Inflammatory macrophage treated with lipopolysaccharide for 4 hours (primary cell): ENCODE measurements at regions not wholly inside any gene's neighbourhood (a gene's known extent, or its start where the extent isn't known, plus 50 kb on each side); places are given as distances from the start of the nearest gene placed in this dataset.

Experiments used
- DNase-seq: peaks from one replicate; pipeline ENCODE4 v3.0.0-alpha.2; 2020

DNA sequence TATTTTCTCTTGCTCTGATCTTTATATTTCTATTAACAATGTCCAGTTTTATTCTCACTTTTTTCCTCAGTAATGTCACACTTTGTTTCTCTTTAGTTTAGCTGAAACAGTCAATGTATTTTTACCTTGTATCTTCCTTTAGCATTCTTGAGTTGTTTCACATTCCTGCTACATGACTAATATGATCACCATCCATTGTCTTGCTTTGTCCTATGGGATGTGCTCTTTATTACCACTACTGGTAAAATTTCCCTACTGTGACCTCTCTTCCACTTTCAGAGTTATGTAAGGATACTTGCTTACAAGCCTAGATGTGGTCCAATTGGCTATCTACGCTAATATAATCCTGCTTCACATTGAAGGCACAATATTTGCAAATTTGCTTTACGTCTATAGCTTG is 457.9 kb downstream of the PIK3C3 start:
- no peak for DNase-seq

- DNase-seq = no peak
Measured at GRCh38 chr18:42413870-42414269, 458.8 kb downstream of the PIK3C3 start.

- DNase-seq = no peak
Measured at GRCh38 chr18:42414756-42415454, 459.9 kb downstream of the PIK3C3 start.

DNA sequence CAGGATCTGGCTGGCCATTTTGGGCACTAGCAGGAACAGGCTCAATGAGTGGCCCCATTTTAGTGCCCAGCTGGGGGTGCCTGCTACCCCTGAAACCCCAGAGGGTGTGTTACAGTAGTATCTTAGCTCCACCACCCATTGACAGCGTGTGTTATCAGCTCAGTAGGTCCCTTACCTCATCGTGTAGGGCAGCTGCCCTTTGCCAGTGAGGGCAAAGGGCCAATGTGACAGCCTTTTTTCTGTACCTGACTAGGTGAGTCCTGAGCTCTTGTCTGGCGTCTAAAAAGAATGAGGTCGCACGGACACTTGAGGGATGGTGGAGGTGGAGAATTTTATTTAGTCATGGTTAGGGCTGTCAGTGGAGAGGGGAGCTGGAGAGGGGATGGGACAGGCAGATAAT is 462.2 kb downstream of the PIK3C3 start:
- no peak for DNase-seq

GRCh38 chr18:42418121-42418520 is 463.1 kb downstream of the PIK3C3 start:
- no peak for DNase-seq

GRCh38 chr18:42425025-42425424 is 470.0 kb downstream of the PIK3C3 start:
- DNase-seq = no peak

GRCh38 chr18:42426496-42427015 is 471.5 kb downstream of the PIK3C3 start:
- DNase-seq = no peak

DNA sequence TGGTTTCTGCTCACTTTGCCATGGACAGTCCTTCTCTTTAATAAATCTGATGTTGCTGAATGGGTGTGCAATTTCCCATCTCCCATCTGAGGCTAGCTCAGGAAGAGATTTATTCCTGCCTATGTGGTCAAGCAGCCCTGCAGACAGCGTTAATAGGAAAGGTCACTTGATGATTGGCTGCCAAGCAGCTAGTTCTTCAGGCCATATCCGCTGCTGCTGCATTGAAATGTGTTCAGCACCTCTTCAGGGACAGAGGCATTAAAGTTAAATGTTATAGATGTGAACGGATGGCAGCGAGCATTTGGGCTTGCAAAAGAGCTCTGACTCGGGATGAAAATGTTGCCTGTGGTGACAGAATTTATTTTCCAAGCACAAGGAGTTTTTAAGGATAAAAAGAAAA is 474.2 kb downstream of the PIK3C3 start:
- no peak for DNase-seq

DNA sequence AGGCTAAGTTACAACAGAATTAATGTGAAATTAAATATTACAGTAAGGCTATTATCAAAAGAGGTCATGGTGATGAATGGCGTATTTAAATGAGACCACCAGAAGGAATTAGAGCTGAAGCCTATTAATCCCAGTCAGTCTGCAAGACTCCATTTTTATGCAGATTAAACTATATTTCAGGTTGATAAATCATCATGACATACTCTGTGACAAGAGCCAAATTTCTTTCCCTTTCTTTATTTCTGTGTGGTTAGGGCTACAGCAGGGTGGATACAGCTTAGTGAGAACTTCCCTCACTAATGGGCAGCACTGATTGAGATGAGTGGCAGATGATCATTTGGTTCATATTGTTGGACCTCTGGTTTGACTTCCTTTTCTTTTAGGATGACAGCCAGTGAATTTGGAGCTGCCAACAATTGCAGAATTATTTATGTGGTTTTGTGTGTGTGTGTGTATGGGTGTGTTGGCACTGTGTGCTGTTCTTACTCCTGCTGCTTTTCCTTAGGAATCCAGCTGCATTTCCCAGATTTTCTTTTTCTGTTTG is 481.3 kb downstream of the PIK3C3 start:
- DNase-seq = no peak

GRCh38 chr18:42437001-42437400 is 482.0 kb downstream of the PIK3C3 start:
- DNase-seq = no peak

DNA sequence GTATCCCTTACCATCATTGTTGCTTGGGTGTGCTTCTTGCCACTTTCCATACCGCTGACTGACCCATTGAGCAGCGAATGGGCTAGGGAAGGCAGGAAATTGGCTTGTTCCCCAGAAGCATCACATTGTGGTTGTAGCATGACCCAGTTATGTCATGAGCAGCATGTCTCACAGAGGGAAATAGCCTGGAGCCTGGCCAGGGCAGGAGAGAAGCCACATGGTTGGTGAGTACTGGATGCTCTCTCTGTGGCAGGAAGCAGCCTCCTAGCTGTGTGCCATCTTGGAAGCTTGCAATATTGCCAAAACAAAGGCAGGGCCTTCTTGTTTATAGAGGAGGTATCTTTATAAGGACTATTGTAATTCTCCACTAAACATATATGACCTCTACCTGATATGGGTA is 482.6 kb downstream of the PIK3C3 start:
- no peak for DNase-seq

DNA sequence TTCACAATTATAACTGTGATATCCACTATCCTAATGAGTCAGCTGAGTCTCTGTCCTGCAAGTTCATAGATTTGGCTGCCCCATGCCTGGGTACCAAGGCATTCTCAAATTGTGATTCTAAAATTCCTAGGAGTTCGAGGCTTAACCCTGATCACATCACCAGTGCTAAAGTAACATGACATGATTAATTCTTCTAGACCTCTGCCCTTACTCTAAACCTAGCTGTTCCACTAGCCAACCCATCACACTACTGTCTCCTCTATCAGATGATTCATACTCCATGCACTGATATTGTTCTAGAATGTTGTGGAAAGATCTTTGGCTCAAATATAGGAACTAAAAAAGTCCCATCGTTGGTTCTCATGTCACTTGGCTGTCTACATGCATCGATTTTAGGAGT is 487.6 kb downstream of the PIK3C3 start:
- no peak for DNase-seq

DNA sequence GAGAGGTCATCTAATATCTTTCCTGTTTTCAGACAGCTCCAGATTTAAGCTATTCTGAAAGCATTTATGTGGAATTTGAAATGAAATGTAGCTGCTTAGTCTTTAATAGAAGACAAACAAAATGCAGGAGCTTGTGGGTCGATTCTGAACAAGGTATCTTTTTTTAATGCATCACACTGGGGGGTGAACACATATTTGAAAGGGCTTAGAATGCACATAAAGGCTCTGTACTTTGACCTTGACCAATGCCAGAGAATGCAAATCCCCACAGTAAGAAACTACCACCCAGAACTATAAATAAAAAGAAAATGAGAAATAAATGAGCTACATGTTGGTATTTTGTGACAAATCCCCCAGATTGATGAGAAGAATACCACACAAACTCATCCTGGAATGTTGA is 489.3 kb downstream of the PIK3C3 start:
- no peak for DNase-seq

- DNase-seq = no peak
Measured at GRCh38 chr18:42445359-42445758, 490.3 kb downstream of the PIK3C3 start.

DNA sequence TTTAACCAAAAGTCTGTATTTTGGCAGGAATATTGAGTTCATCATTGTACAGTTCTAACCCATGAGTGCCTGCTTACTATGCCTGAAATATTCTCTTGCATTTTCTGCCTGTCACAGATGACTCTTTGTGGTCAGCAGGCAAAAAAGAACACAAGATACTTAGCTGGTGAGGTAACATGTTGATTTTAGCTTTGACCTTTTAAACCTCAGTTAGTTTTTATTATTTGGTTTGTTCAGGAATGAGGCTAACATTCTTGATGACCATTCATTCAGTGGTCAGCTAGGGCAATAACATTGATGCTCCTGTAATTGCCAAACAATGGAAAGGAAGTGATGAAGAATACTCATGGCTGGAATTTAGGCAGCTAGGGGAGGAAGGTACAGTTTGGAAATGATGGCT is 491.2 kb downstream of the PIK3C3 start:
- no peak for DNase-seq

DNA sequence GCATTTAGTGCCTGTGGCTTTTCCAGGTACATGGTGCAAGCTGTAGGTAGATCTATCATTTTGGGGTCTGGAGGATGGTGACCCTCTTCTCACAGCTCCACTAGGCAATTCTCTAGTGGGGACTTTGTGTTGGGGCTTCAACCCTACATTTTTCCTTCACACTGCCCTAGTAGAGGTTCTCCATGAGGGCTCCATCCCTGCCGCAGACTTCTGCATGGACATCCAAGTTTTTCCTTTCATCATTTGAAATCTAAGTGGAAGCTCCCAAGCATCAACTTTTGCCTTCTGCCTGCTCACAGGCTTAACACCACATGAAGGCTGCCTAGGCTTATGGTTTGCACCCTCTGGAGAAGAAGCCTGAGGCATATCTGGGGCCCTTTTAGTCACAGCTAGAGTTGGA is 492.7 kb downstream of the PIK3C3 start:
- no peak for DNase-seq

- no peak for DNase-seq
Measured at GRCh38 chr18:42458226-42458625, 503.2 kb downstream of the PIK3C3 start.

DNA sequence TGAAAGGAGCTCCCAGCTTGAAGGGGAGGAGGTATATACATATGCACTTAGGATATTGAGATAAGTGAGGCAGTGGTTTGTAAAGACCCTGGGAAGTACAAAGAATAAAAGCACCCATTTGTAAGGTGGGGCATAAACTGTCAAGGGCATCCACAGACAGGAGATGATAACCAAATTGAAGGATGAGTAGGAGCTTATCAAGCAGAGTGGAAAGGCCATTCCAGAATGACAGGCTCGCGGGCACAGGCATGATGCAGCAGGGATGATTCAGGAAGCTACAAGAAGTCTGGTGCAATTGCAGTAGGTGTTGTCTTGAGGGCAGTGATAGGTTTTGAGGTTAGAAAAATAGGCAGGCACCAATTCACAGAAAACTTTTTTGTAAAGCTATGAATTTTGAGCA is 504.8 kb downstream of the PIK3C3 start:
- DNase-seq = no peak

DNA sequence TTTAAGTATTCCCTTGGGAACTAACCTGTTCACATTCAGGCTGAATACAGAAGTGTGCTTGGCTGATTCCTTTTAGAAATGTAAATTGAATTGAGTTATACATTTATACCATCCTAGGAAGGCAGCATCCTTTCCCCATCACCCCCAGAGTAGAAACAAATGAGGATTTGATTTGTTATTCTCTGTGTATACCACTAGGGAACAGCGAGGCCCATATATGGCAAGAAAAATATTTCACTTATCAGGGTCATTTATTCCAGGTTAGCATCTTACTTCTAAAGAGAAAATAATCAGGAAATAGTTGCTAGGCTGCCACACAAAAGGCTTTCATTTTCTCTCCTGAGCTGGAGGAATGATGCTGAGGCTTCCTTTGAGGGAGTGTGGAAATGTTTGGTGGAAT is 516.9 kb downstream of the PIK3C3 start:
- no peak for DNase-seq

- DNase-seq = no peak
Measured at GRCh38 chr18:42473611-42474010, 518.6 kb downstream of the PIK3C3 start.

DNA sequence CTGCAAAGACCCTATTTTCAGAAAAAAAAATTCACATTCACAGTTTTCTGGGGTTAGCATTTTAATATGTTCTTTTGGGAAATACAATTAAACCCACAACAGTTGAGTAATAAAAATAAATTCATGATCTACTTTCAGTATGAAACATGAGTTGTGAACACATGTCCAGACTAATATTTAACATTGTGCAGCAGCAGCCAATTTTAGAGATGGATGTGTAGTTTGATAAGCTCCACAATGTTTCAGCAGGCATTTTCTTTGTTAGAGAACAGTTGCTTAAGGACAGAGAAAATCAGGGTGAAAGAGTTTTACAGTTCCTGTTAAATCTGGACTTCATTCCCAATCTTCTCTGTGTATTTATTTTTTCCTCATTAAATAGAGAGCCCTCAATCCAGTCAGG is 519.5 kb downstream of the PIK3C3 start:
- DNase-seq = no peak

DNA sequence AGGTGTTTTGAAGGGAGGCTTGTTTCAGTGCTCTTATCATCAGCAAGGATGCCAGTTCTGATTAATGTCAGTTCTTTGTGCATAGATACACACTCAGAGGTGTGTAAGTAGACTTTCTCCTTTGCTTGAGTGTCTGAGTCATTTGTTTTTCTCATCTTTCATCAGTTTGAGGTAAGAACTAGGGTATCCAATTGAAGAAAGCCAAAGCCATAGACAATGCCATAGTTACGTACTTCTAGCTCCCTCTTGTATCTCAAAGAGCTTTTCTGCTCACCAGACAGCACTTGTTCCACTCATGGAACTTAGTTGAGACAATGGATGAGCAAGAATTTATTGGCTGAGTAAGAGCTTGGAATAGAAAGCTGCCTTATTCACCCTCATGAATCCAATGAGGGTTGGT is 520.1 kb downstream of the PIK3C3 start:
- DNase-seq = no peak

GRCh38 chr18:42477267-42477666 is 522.2 kb downstream of the PIK3C3 start:
- no peak for DNase-seq

DNA sequence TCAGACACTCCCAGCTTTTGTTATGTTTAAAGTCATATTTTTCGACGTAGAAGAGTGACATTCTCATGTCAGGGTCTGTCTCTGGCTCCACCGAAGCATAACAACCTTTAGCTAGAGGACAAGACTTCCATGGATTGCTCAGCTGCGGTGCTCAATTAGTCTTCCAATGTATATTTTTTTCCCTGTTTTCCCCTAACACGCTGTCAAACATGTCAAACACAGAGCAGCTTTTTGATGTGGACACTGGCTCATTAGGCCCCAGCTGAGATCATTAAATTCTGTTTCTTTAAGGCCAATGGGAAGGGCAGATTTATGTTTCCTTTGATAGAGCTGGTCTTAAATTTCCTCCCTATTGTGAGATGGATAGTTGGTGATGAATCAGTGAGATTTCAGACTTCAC is 525.4 kb downstream of the PIK3C3 start:
- DNase-seq = no peak

DNA sequence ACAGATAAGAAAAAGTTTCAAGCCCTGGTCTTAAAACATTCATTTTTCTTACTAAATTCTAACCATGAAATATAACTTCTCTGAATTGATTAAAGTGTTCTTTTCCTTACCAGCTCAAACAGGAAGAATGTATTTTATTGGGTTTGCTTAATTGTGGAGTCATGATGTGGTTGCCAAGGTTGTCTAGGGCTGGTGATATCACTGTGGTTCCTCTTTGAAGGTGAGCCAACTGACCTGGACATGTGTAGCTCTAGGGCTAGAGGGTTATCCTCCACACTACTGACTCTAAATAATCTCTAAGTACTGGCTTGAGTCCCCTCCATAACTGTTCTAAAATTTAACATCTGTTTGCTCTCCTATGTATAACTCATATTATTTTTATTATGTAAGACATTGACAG is 529.6 kb downstream of the PIK3C3 start:
- DNase-seq = no peak
